Kidney tubule cell (primary cell): ENCODE measurements at regions not wholly inside any gene's neighbourhood (a gene's known extent, or its start where the extent isn't known, plus 50 kb on each side); places are given as distances from the start of the nearest gene placed in this dataset.

Experiments used
- DNase-seq: peaks from one replicate; pipeline ENCODE4 v3.0.0-alpha.2; 2018; ENCODE audit warnings: low spot score

DNA sequence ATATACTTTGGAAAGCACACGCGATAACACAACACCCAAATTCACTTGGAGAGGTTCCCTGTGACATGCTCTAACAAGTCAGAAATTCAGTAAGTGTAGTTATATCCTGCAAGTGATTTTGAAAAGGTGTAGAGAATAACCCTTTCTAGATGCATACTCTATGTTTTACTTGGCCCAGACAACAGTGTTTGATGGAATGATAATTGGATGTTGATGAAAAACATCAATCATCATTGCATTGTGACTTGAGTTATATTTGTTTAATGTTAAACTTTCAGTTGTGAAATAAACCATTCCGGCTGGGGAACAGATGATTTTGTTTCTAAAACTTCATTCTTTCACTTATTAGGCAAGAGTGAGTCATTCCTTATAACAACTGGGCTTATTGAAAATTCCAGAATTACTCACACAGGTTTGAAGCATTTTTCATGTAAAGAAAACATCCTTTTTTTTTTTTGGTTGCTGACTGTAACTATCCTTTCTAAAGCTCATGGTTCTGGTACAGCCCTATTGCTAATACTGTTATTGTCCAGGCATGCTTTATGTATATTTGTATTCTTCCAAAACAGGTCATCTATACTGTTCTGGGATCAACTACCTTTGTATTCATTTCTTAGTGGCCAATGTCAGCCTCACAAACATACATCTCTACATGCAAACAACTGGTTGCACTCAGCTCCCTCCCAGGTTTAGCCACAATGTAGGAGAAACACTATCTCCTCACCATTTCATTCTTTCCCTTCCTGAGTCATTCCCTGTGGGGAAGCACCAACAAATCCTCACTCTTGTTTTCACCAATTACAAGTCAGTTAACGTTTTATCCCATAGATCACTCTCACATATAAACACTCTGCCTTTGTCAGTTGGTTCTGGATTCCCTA lies 121.2 kb upstream of the LRIG3 start:
- DNase-seq, result peak; percentile 88

DNA sequence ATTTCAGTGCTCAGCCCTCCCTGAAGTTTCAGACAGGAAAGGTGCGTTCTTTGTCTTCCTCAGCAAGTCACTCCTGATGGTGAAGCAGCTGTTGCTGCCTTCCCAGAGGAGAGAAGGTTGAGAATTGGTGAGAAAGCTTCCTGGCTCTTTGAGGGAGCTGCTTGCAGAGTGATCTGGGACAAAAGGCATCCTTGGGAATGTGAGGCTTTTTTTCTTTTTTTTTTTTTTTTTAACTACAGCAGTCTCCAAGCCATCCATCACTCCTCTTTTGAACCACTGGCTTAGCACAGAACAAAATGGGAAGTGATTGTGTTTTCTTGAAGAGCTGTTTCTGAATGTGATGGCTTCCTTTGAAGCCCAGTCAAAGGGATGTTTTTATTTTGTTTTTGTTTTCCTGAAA lies 120.4 kb upstream of the LRIG3 start:
- peak; percentile 85 for DNase-seq

DNA sequence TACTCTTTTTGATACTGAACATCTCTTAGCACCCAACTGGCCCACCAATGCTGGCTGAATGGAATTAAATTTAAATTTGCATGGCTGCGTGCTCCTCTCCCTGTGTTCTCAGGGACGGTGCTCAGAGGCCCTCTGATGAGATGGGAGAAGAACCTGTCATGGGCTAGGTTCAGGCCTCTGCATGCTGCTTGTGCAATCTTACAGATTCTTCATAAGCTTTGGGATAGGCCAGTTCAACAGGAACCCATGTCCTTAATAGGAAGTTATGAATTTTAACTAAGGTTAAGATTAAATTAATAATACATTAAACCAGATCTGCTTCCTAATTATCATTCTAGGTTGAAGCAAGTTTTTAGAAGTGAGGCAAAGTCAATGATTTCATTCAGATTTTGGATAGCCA lies 119.7 kb upstream of the LRIG3 start:
- DNase-seq, result no peak

DNA sequence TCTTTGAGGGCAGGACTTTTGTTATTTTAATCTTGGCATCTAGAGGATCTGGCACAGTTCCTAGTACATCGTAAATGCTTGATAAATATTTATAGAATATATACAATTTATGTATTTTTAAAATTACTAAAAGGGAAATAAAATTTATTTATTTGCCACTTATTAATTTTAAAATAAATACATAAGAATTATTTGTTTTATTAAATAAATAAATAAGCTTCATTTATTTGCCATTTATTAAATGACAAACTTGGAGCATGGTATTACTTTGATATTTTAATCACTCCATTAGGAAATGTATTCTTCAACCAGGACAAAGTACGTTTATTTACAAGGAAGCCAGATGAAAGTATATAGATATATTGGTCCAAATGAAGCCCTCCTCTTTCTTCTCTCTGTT lies 118.7 kb upstream of the LRIG3 start:
- no peak for DNase-seq

DNA sequence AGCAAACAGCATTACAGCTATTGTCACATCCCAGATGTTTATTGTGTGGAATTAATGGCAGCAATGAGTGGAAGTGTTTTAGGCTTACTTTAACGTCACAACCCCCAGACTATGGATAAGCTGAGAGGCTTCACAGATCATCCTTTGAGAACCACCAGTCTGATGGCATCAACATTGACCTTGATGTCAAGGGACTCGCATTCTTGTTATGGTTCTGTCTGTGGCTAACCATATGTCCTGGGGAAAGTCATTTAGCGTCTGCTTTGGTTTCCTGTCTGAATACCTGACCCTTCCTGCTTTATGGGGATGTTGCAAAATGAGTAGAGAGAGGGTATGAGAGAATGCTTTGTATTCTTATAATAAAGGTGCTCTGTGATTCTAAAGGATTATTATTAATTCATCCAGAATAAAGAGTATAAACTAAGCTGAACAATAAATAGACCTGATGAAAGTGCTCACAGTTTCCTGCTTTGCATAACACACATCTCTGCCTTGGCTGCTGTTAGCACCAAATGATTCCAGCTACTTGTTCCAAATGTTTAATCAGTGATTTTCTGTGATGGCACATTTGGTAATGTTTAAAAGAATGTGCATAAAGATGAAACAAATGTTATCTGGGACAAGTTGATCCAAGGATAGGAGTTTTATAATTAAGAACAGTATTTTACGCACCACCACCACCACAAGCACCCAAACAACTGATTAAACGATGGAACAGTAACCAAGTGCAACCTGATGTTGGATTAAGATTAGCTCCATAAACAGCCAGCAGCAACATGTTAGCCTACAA lies 116.9 kb upstream of the LRIG3 start:
- peak; percentile 70 for DNase-seq

DNA sequence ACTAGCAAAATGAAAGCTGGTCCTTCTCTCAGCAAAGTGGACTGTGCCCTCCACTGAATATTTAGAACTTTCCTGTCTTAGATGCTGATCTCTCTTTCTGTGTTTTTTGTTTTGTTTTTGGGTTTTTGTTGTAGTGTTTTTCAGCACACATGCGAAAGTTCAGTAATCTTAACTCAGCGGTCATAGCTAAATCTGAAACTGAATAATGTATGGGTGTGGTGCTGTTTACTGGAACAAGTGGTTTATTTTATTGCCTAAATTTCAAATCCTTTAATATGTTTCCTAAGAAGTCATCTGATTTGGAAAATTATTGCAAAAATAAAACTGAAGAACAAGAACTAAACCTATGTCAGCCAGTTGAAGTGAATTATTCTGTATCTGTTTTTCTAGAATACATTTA lies 116.0 kb upstream of the LRIG3 start:
- DNase-seq, result no peak

DNA sequence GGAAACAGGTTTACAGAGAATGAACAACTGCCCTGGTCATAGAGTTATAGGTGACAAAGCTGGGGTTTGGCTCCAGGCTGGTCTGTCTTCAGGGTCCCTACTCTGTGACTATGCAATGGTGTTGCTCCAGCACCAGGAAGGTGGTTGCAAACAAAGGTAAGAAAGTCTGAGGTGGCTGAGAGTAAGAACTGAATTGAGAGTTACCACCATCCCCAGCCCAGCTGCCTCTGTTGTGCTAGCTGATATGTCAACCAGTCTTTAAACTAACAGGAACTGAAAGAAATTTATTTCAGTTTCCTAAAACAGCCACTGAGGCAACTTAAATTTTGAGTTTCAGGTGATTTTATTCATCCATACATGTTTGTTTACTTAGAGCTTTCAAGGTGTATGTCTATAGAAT lies 111.0 kb upstream of the LRIG3 start:
- DNase-seq, result no peak

DNA sequence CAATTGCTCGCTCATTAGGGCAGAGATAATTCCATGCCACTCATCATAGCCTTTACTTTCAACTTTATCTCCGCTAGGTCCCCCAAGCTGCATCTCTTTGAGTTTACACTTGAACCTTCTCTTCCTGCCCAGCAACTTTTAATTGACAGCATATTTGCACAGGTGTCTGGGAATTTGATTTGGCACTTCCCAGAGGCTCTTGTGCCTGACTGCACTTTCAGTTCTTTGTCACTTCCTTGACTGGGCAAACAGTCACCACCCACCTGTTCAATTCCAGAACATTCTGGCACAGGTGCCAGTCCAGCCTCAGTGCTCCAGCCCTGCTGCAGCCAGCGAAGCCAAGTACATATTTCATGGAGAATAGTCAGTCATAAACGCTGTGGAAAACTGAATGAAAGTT lies 110.1 kb upstream of the LRIG3 start:
- DNase-seq, result peak; percentile 49

DNA sequence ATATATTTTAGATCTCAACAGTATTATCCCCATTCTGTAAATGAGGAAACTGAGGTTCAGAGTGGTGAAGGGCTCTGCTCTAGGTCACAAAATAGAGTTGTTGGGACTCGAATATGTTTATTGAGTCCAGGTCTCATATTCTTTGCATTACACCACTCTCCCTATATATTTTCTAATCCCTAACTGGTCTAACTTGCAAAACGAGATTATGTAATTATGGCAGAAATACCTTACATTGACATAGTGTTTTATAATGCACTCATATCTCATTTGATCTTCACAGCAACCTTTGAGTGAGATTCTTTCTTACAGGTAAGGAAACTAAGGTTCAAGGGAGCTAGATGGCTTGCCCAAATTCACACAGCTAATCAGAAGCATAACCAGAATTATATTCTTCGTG lies 106.9 kb upstream of the LRIG3 start:
- DNase-seq, result no peak

DNA sequence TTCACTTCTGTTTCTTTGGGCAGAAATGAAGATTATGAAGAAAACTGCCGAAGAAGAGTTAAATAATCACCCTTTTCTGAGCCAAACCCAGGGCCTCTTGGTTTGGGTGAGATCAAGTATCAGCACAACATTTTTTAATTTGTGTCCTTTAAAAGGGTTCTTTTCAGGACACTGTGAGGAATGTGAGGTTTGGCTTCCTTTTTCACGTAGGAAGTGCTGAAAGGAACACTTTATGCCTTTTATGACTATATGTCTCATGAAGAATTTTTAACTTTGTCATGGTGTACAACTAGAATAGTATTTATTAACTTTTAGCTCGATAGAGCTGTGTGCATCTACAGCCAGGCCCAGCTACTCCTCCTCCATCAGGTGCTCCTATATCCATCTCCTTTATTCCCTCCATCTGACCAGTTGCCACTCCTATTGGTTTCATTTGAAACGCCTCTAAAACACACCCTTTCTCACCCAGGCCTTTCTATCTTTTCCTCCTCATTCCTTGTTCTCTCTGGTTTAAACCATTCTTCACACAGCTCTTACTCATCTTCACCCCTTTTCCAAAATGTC lies 103.6 kb upstream of the LRIG3 start:
- DNase-seq, result no peak

DNA sequence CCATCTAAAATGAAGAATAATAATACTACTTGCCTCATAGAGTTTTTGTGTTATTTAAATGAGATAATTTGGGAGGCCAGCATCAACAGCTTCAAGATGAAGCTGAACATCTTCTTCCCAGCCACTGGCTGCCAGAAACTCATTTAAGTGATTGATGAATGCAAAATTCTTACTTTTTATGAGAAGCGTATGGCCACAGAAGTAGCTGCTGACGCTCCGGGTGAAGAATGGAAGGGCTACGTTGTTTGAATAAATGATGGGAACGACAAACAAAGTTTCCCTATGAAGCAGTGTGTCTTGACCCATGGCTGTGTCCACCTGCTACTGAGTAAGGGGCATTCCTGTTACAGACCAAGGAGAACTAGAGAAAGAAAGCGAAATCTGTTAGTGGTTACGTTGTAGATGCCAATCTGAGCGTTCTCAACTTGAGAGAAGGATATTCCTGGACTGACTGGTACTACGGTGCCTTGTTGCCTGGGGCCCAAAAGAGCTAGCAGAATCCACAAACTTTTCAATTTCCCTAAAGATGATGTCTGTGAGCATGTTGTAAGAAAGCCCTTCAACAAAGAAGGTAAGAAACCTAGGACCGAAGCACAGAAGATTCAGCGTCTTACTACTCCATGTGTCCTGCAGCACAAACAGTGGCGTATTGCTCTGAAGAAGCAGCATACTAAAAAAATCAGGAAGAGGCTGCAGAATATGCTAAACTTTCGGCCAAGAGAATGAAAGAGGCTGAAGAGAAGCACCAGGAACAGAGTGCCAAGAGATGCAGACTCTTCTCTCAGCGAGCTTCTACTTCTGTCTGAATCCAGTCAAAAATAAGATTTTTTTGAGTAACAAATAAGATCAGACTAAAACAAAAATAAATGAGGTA lies 100.0 kb upstream of the LRIG3 start:
- DNase-seq, result no peak

DNA sequence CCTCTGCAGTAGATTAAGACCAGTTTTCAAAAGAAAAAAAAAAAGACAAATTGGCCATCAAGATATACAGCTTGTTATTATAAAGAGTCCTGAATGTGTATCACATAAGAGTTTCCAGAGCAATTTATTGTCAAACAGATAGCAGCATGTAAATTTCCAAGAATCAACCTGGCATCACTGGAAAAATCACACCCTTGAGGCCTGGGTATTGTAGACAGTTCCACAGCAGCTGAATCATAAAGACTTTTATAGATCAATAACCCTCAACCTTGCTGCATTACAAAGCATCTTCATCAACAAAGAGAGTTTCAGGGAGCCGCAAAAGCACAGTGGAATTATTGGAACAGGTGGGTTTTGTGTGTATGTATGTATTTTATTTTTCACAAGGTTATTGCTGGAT lies 94.6 kb upstream of the LRIG3 start:
- DNase-seq, result no peak

DNA sequence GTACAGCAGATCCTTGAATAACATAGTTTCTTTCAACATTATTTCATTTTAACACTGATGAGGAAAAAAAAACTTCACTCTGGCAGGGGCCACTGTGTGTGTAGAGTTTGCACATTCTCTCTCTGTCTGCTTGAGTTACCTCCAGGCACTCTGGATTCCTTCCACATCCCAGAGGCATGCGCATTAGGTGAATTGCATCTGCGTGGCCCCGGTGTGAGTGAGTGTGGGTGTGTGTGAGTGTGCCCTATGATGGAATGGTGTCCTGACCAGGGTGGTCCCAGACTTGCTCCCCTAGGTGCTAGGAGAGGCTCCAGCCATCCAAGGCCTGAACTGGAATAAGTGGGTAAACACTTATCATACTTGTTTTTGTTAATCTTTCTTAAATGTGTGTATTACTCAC lies 90.6 kb upstream of the LRIG3 start:
- no peak for DNase-seq

DNA sequence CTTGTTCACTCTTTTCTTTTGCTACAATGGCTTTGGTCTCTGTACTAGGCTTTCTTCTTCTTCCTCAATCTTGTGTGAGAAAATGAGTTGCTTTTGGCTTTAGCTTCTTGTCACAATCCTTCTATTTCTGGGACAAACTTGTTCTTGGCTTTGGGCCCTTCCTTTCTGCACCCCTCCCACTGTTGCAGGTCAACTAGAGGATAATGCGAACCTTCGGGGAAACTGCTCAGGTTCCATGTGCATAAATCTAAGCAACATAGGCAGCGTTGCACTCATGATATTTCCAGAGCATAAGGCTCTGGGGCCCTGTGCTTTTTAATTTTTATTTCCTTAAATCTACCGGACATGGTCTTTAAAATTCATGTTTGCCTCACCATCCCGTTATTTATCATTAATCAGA lies 89.8 kb upstream of the LRIG3 start:
- DNase-seq, result no peak

DNA sequence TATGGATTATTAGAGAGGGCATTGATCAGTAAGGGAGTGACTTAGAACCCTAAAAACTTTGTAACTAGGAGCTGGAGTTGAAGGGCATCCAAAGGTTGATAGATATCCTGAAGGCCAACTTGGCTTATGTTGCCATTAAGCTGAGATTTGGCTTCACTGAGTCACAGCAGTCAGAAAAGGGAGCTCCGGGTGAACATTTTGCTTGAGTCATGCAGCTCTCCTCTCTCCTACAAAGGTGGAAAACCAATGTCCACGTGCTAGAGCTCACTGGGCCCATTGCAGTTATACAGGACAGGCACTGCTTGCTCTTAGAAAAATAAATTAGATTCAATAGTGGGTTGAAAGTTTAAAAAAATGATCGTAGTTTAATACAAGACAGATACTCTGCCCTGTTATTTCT lies 87.3 kb upstream of the LRIG3 start:
- DNase-seq, result no peak

DNA sequence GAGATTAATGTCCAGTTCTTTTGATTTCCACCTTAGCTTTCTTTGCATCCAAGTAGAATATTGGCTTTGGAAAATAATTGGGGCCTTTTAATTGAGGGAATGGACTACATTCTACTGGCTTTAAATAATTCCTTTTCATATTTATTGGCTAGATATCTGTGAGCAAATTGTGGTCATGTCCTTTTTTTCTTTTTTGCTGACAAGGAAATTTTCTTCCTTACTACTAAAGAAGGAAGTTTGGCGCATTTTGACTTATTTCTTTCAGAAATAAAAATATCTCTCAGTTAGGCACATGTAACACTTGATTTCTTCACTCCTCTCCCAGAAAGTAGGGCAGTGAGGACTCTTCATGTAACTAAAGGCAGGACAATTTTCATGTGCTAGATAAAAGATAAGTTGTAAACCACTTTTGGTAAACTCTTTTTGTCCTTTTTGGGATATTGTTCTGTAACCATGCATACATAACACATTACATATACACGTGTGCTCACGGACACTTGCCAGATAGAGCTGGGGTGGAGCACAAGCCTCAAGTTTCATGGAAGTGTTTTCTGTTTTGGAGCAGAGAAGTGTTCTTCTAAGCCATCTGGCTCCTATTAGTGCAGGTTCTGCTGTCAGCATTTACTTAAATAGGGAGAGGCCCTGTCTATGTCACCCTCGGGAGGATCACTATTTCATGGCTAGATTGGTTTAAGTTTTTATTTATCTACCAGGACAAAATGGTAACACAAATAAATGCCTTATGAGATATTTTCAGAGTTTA lies 85.1 kb upstream of the LRIG3 start:
- DNase-seq, result no peak

DNA sequence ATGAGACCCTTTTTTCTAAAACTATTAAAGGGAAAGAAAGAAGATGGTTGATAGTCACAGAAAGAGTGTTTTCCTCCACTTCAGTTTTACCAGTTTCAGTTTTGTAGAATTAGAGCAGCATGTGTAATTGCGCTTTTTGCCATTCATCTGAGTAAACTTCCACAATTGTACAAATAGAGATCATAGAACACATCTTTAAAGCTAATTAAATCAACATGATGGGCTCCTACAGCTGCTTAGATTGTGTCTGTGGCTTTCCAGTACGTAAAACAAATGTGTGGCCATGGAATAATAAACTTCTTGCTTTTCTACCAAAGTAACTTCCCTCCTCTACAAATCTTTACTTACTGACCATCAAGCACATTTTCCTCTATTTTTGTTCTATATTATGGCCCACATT lies 84.2 kb upstream of the LRIG3 start:
- no peak for DNase-seq

DNA sequence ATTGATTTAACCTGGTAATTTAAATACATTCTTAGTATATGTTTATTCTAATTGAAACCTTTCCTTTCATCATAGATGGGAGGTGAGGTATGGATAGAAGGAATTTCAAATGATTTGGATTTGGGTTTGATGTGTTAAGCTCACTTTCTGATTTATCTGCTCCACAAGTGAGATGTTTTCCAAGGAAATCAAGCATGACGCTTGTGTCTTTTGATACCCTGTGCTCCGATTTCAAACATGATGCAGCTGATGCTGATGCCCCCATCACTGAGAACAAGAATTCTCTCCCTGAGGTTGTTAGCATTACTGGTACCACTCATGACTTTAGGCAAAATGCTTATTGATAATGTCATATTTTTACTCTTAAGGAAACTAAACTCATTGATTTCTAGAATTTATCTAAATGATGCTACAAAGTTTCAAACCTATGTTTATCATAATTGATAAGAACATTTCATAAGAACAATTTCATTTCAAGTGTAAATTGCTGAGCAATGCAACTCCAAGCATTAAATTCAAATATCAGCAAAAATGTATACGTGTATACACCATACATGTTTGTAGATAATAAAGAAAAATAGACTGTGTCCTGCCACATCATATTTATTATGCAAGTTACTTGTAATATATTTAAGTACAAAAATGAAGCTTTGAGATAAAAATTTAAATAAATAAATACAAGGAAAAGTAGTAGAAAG lies 75.5 kb upstream of the LRIG3 start:
- no peak for DNase-seq

DNA sequence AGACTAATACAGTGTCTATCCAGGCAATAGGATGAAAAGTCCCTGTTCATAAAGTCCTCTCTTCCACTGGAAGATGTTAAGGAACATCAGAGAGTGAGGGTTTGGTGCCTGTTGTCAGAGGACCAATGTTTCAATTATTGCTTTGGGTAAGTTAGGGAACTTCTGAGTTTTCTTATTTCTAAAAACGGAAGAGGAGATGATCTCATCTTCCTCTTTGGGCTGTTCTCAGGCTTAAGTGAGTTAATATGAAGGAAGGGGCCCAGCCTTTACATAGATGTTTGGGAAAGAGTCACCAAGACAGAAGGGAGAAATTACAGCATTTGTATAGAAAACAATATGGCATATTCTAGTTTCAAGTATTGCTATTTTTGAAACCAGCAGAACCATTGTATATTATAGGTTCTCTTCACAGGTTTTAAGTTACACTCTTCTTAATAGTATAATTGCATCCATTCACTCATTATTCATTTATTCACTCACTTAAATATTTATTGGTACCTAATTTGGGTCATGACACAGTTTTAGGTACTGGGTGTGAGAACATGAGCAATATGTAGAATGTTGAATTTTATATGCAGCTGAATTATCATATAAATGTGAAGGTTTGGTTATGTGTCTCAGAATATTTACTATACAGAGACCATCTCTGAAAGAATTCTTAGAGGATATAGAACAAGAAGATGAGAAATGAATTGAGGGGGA lies 68.5 kb upstream of the LRIG3 start:
- no peak for DNase-seq

DNA sequence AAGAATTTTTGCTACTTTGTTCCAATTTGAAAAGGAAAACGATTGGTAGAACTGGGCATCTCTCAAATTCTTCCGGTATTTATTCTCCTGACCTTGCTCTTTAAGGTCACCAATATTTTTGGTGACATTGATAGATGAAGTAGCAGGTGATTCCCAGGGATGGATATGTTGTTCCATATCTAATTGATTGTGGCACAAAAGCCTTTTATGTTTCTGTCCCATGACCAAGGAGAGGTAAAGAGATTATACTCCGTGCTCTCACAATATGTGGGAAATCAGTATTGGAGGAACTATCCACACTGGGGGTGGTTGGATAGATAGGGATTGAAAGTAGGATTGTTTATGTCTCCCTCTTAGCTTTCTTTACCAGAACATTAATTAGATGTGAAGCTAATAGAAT lies 61.7 kb upstream of the LRIG3 start:
- no peak for DNase-seq
